H9 (cell line): ENCODE measurements at regions not wholly inside any gene's neighbourhood (a gene's known extent, or its start where the extent isn't known, plus 50 kb on each side); places are given as distances from the start of the nearest gene placed in this dataset.

Experiments used
- DNase-seq: peaks from one replicate; pipeline ENCODE4 v3.0.0-alpha.2; 2017
- H2AFZ ChIP-seq: one replicate; pipeline ENCODE4 v1.6.1; 2013; ENCODE audit warnings: mild to moderate bottlenecking, low read length, control low read depth, moderate library complexity
- H2AK5ac ChIP-seq: 2 replicates; pipeline ENCODE4 v1.6.1; 2013; ENCODE audit warnings: low read length, control low read depth, mixed read lengths; ENCODE audit not compliant: insufficient read length
- H2BK120ac ChIP-seq: one replicate; pipeline ENCODE4 v1.6.1; 2013; ENCODE audit warnings: low read depth, mild to moderate bottlenecking, low read length, control low read depth, inconsistent platforms; ENCODE audit not compliant: poor library complexity, severe bottlenecking
- H2BK12ac ChIP-seq: 2 replicates; pipeline ENCODE4 v1.6.1; 2013; ENCODE audit warnings: low read length, control low read depth, mixed read lengths, low read depth; ENCODE audit not compliant: insufficient read length
- H2BK15ac ChIP-seq: 2 replicates; pipeline ENCODE4 v1.6.1; 2013; ENCODE audit warnings: low read depth, low read length, control low read depth
- H2BK20ac ChIP-seq: one replicate; pipeline ENCODE4 v1.6.1; 2013; ENCODE audit warnings: low read depth, mild to moderate bottlenecking, low read length, control low read depth, inconsistent platforms; ENCODE audit not compliant: poor library complexity, severe bottlenecking
- H2BK5ac ChIP-seq: 2 replicates; pipeline ENCODE4 v1.6.1; 2013; ENCODE audit warnings: low read length, control low read depth, mixed read lengths; ENCODE audit not compliant: insufficient read length
- H3K14ac ChIP-seq: 2 replicates; pipeline ENCODE4 v1.6.1; 2013; ENCODE audit warnings: low read length, control low read depth; ENCODE audit not compliant: insufficient read depth
- H3K18ac ChIP-seq: 2 replicates; pipeline ENCODE4 v1.6.1; 2013; ENCODE audit warnings: low read depth, mild to moderate bottlenecking, mixed read lengths, low read length, control low read depth; ENCODE audit not compliant: insufficient read length
- H3K23ac ChIP-seq: 2 replicates; pipeline ENCODE4 v1.6.1; 2013; ENCODE audit warnings: low read length, control low read depth, mixed read lengths, low read depth; ENCODE audit not compliant: insufficient read length
- H3K23me2 ChIP-seq: 2 replicates; pipeline ENCODE4 v1.6.1; 2013; ENCODE audit warnings: low read depth, mild to moderate bottlenecking, mixed read lengths, low read length, control low read depth; ENCODE audit not compliant: insufficient read length, poor library complexity, severe bottlenecking
- H3K27ac ChIP-seq: 2 replicates; pipeline ENCODE4 v1.5.1; 2013; ENCODE audit warnings: low read length, control low read depth, mixed read lengths, low read depth; ENCODE audit not compliant: insufficient read length
- H3K27me3 ChIP-seq: 2 replicates; pipeline ENCODE4 v1.6.1; 2013; ENCODE audit warnings: low read length, control low read depth, inconsistent platforms; ENCODE audit not compliant: insufficient read depth
- H3K4ac ChIP-seq: 2 replicates; pipeline ENCODE4 v1.6.1; 2013; ENCODE audit warnings: low read depth, mild to moderate bottlenecking, control low read depth, inconsistent platforms, low read length, moderate library complexity
- H3K4me1 ChIP-seq: 2 replicates; pipeline ENCODE4 v1.6.1; 2013; ENCODE audit warnings: low read length, control low read depth, inconsistent platforms; ENCODE audit not compliant: insufficient read depth
- H3K4me2 ChIP-seq: 2 replicates; pipeline ENCODE4 v1.6.1; 2013; ENCODE audit warnings: low read length, control low read depth, mixed read lengths; ENCODE audit not compliant: insufficient read length, insufficient read depth
- H3K56ac ChIP-seq: 2 replicates; pipeline ENCODE4 v1.6.1; 2013; ENCODE audit warnings: low read depth, mild to moderate bottlenecking, mixed read lengths, low read length, control low read depth; ENCODE audit not compliant: insufficient read length
- H3K79me1 ChIP-seq: 2 replicates; pipeline ENCODE4 v1.6.1; 2013; ENCODE audit warnings: low read depth, mild to moderate bottlenecking, moderate library complexity, low read length, control low read depth, inconsistent platforms; ENCODE audit not compliant: insufficient read depth, poor library complexity, severe bottlenecking
- H3K79me2 ChIP-seq: 2 replicates; pipeline ENCODE4 v1.6.1; 2013; ENCODE audit warnings: low read length, control low read depth, inconsistent platforms; ENCODE audit not compliant: insufficient read depth
- H3K9ac ChIP-seq: 2 replicates; pipeline ENCODE4 v1.6.1; 2013; ENCODE audit warnings: low read length, control low read depth, mixed read lengths; ENCODE audit not compliant: insufficient read length; ENCODE audit errors: extremely low read depth
- H3K9me3 ChIP-seq: one replicate; pipeline ENCODE4 v1.6.1; 2013; ENCODE audit warnings: low read depth, low read length, inconsistent platforms; ENCODE audit not compliant: control insufficient read depth
- H3T11ph ChIP-seq: one replicate; pipeline ENCODE4 v1.6.1; 2013; ENCODE audit warnings: mild to moderate bottlenecking, low read length, control low read depth, inconsistent platforms
- H4K20me1 ChIP-seq: one replicate; pipeline ENCODE4 v1.6.1; 2013; ENCODE audit not compliant: control insufficient read depth, insufficient read length, insufficient read depth
- H4K5ac ChIP-seq: 2 replicates; pipeline ENCODE4 v1.6.1; 2013; ENCODE audit warnings: low read depth, mild to moderate bottlenecking, mixed read lengths, low read length, control low read depth; ENCODE audit not compliant: insufficient read length
- H4K8ac ChIP-seq: replicated peaks from 2 replicates; pipeline ENCODE4 v1.6.1; 2013; ENCODE audit warnings: low read length, control low read depth, mixed read lengths, low read depth; ENCODE audit not compliant: insufficient read length
- H4K91ac ChIP-seq: 2 replicates; pipeline ENCODE4 v1.6.1; 2013; ENCODE audit warnings: low read depth, mild to moderate bottlenecking, moderate library complexity, mixed read lengths, low read length, control low read depth; ENCODE audit not compliant: insufficient read length
- H3K27ac Mint-ChIP-seq, 3 experiments: 2 replicates in 2 of 3; 3 replicates in 1 of 3; pipeline ENCODE4 v1.8.0; 2020 to 2021; ENCODE audit warnings: mixed read lengths in 3 of 3, mild to moderate bottlenecking in 1 of 3, moderate library complexity in 1 of 3
- H3K27me3 Mint-ChIP-seq: 2 replicates; pipeline ENCODE4 v1.8.0; 2021; ENCODE audit warnings: low read depth, mild to moderate bottlenecking, moderate library complexity, mixed read lengths
- H3K36me3 Mint-ChIP-seq, 3 experiments: 2 replicates in 2 of 3; 3 replicates in 1 of 3; pipeline ENCODE4 v1.8.0; 2020 to 2021; ENCODE audit warnings: low read depth in 3 of 3, mixed read lengths in 3 of 3; ENCODE audit not compliant: insufficient read depth in 1 of 3
- H3K4me1 Mint-ChIP-seq, 2 experiments: 2 replicates each; pipeline ENCODE4 v1.8.0; 2020; ENCODE audit warnings: mixed read lengths in 2 of 2
- H3K4me3 Mint-ChIP-seq, 2 experiments: 2 replicates in 1 of 2; 3 replicates in 1 of 2; pipeline ENCODE4 v1.8.0; 2020 to 2021; ENCODE audit warnings: mild to moderate bottlenecking in 2 of 2, mixed read lengths in 2 of 2, moderate library complexity in 1 of 2
- H3K9me3 Mint-ChIP-seq, 2 experiments: 2 replicates in 1 of 2; 3 replicates in 1 of 2; pipeline ENCODE4 v1.8.0; 2020; ENCODE audit warnings: mild to moderate bottlenecking in 2 of 2, mixed read lengths in 2 of 2, moderate library complexity in 1 of 2
- CTCF ChIP-seq: fragments of 200-600 bp; sonication (generic); conservative IDR thresholded peaks from 3 replicates; pipeline ENCODE4 v1.8.0; 2021; ENCODE audit warnings: antibody characterized with exemption, mild to moderate bottlenecking
- WGBS: extraction: QIAGEN DNeasy Blood & Tissue Kit; methylation state at CpG from one replicate; pipeline ENCODE4 v1.1.7; 2013; ENCODE audit warnings: missing lambda C conversion rate, low lambda C conversion rate, mixed read lengths; ENCODE audit not compliant: insufficient read length; ENCODE audit errors: extremely low coverage; 5-methylcytosine and 5-hydroxymethylcytosine counted together

- H3K27ac ChIP-seq = no peak overlapping the region
- no peak overlapping the region for H3T11ph ChIP-seq
- H3K23ac ChIP-seq = no peak overlapping the region
- H3K4me1 ChIP-seq = no peaks in the 10 kb centered on the region; the same call in 1 of the 2 replicates
- H3K23me2 ChIP-seq = no peaks in the 10 kb centered on the region
- H3K27me3 ChIP-seq = no peaks in the 10 kb centered on the region
- no peaks in the 10 kb centered on the region for H3K79me2 ChIP-seq
- H3K9ac ChIP-seq = no peak overlapping the region
- H3K27ac Mint-ChIP-seq = peak overlapping the region in 1 of 3 experiments; percentile 9; a peak in 1 of 7 replicates
- no peaks in the 10 kb centered on the region for H3K36me3 Mint-ChIP-seq
- H4K91ac ChIP-seq = no peak overlapping the region
- H2BK5ac ChIP-seq = no peak overlapping the region
- H2BK15ac ChIP-seq = no peak overlapping the region
- no peak overlapping the region for H3K18ac ChIP-seq
- H2AK5ac ChIP-seq = no peak overlapping the region
- no peak overlapping the region for H2BK12ac ChIP-seq
- H3K14ac ChIP-seq = no peak overlapping the region
- no peak overlapping the region for H2AFZ ChIP-seq
- no peak overlapping the region for H2BK20ac ChIP-seq
- no peaks in the 10 kb centered on the region for H3K79me1 ChIP-seq
- H3K4me3 Mint-ChIP-seq = no peak overlapping the region; a peak in 1 of 5 replicates
- H3K4me2 ChIP-seq = no peak overlapping the region
- WGBS = no CpG with 5 or more reads among the region's 6 CpGs
- no peak for DNase-seq
- no peak overlapping the region for H3K4ac ChIP-seq
- H4K8ac ChIP-seq = no peak overlapping the region
- no peak for TF ChIP-seq CTCF
- no peaks in the 10 kb centered on the region for H3K9me3 Mint-ChIP-seq
- H3K56ac ChIP-seq = no peak overlapping the region
- no peaks in the 10 kb centered on the region for H3K9me3 ChIP-seq
- H2BK120ac ChIP-seq = no peak overlapping the region
- H4K20me1 ChIP-seq = no peaks in the 10 kb centered on the region
- H3K4me1 Mint-ChIP-seq = peaks cover 14 to 16% of the 10 kb centered on the region in 2 experiments
- no peak overlapping the region for H4K5ac ChIP-seq
- no peaks in the 10 kb centered on the region for H3K27me3 Mint-ChIP-seq
These were observed 204.8 kb downstream of the TPBG start for GRCh38 chr6:82568290-82568993.
